ENCODE measurements at regions not wholly inside any gene's neighbourhood (a gene's known extent, or its start where the extent isn't known, plus 50 kb on each side); places are given as distances from the start of the nearest gene placed in this dataset.

- no peak for DNase-seq (ENCODE audit: extremely low read depth, low read depth)
- no peak for TF ChIP-seq CTCF (IDR thresholded peaks at IDR 0.05; ENCODE audit: low read depth, low read length, missing control alignments)
- no peak overlapping the region for H3K4me3 ChIP-seq (replicated peaks; ENCODE audit: low read depth, low read length)
These were observed 219.5 kb downstream of the TMEM47 start for GRCh38 chrX:34437586-34437985.

DNA sequence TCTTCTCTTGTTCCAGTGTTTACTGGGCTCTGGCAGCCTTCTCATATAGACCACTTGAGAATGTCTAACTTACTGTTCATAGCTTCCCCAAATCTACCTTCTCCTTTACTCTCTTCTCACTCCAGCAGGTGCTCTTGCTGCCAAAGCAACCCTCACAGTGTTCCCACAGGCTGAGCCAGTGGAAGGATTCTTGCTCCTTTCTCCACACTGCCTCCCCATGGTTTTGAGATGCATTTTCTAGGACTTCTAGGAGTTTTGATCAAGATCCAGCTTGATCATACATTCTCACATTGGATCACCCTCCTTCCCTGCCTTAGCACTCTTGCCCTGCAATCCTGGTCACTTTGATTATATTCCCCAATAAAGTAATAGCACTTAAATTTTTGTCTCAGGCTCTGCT, 230.8 kb downstream of the TMEM47 start:
- H3K4me3 ChIP-seq (replicated peaks; ENCODE audit: low read depth, low read length): no peak overlapping the region
- no peak for DNase-seq (ENCODE audit: extremely low read depth, low read depth)
- no peak for TF ChIP-seq CTCF (IDR thresholded peaks at IDR 0.05; ENCODE audit: low read depth, low read length, missing control alignments)

- no peak for TF ChIP-seq CTCF (IDR thresholded peaks at IDR 0.05; ENCODE audit: low read depth, low read length, missing control alignments)
- no peak overlapping the region for H3K4me3 ChIP-seq (replicated peaks; ENCODE audit: low read depth, low read length)
- DNase-seq (ENCODE audit: extremely low read depth, low read depth): no peak
These were observed 250.5 kb downstream of the TMEM47 start for GRCh38 chrX:34406580-34406979.

DNA sequence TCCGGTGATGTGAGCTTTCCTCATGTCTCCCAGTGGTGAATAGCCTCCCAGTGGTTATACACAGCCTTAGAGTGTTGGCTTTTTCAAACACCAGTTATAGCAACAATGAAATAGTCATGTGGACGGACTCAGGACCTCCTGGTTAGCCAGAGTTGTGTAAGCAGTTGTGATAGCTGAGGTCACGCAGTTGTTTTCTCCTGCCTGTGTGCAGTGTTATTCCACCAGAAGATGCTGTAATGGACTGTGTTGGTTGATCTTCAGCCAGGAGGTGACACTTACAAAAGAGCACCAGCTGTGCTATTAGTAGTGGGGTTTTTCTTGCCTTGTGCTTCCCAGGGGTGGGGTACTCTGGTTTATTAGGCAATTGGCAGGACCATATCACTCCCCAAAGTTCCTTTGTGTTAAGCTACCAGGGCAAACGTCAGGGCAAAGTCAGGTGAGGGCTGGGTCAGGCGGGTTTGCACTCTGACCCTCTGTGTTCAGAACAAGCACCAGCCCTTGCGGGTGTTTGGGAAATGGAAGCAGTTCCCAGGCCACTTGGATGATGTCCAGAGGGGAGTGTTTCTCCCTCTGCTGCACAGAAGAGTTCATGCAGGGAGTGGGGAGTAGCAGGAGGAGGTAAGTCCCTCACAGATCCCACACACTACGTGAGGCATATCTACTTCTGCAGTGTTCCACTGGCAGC, 252.6 kb downstream of the TMEM47 start:
- H3K4me3 ChIP-seq (replicated peaks; ENCODE audit: low read depth, low read length): no peak overlapping the region
- no peak for TF ChIP-seq CTCF (IDR thresholded peaks at IDR 0.05; ENCODE audit: low read depth, low read length, missing control alignments)
- no peak for DNase-seq (ENCODE audit: extremely low read depth, low read depth)

DNA sequence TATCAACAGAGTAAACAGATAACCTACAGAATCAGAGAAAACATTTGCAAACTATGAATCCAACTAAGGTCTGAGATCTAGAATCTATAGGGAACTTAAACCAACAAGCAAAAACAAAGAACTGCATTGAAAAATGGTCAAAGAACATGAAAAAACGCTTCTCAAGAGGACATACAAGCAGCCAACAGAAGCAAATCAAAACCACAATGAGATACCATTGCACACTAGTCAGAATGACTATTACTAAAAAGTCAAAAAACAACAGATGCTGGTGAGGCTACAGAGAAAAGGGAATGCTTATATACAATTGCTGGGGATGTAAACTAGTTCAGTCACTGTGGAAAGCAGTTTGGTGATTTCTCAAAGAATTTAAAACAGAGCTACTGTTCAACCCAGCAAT, 255.7 kb downstream of the TMEM47 start:
- H3K4me3 ChIP-seq (replicated peaks; ENCODE audit: low read depth, low read length): no peak overlapping the region
- DNase-seq (ENCODE audit: extremely low read depth, low read depth): no peak
- no peak for TF ChIP-seq CTCF (IDR thresholded peaks at IDR 0.05; ENCODE audit: low read depth, low read length, missing control alignments)

DNA sequence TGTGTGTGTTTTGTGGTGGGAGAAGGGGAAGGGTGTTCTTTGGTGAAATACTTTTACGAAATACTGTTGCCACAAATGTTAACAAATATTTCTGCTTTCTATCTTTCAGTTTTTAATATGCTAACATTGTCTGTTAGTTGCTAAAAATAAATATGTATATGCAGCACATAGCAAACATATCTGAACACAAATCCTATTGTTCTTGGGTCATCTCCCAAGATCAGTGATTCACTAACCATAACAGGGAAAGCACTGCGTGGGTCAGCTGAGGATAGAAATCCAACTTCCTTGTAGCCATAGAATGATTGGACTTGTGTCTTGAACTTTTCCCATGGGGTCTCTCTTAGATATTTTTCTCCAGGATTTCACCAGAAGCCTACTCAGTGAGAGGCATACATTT, 250.3 kb upstream of the FAM47A start:
- no peak for TF ChIP-seq CTCF (IDR thresholded peaks at IDR 0.05; ENCODE audit: low read depth, low read length, missing control alignments)
- no peak for DNase-seq (ENCODE audit: extremely low read depth, low read depth)
- no peak overlapping the region for H3K4me3 ChIP-seq (replicated peaks; ENCODE audit: low read depth, low read length)

DNA sequence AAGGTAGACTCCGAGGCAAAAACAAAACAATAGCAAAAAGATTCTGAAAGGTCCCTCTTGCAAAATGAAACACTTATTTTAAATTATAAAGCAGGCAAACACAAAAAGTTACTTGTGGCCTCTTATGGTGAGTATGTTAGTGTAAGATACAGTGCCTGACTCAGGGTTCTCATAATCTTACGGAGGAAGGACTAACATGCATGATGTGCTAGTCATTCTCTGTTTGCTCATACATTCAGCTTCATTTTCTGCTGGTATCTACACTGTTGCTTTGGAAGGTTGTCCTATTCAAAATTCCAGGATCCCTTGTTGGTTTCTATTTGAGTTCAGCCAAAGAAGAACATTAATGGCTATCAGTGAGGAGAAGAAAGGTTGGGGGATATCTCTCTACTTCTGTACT, 249.1 kb upstream of the FAM47A start:
- no peak for TF ChIP-seq CTCF (IDR thresholded peaks at IDR 0.05; ENCODE audit: low read depth, low read length, missing control alignments)
- H3K4me3 ChIP-seq (replicated peaks; ENCODE audit: low read depth, low read length): no peak overlapping the region
- no peak for DNase-seq (ENCODE audit: extremely low read depth, low read depth)

Measured in HFF-Myc (cell line).